Prostate gland (tissue), 2 donors: ENCODE measurements at regions not wholly inside any gene's neighbourhood (a gene's known extent, or its start where the extent isn't known, plus 50 kb on each side); places are given as distances from the start of the nearest gene placed in this dataset.
"Not testable (repeated sequence)": the region's sequence is repeated elsewhere in the genome, so short reads cannot be mapped to it uniquely, and the experiment has no call there.

Source experiments
- DNase-seq: peaks from one replicate; pipeline ENCODE4 v3.0.0-alpha.2; 2019; ENCODE audit warnings: low spot score
- H3K27ac ChIP-seq, 2 donors: fragments of 200-600 bp; sonication (generic); 2 replicates each; pipeline ENCODE4 v1.5.1; 2017 to 2019
- H3K27me3 ChIP-seq: fragments of 200-600 bp; sonication (generic); replicated peaks from 2 replicates; pipeline ENCODE4 v1.5.1; 2019; ENCODE audit not compliant: insufficient read depth
- H3K36me3 ChIP-seq, 2 donors: fragments of 200-600 bp; sonication (generic); 1 replicate in 1 of 2; 2 replicates in 1 of 2; pipeline versions ENCODE4 v1.5.1 to v1.8.1; 2017 to 2019
- H3K4me1 ChIP-seq: fragments of 200-600 bp; sonication (generic); replicated peaks from 2 replicates; pipeline ENCODE4 v1.5.1; 2019
- H3K4me3 ChIP-seq, 2 donors: fragments of 200-600 bp; sonication (generic); 2 replicates each; pipeline ENCODE4 v1.5.1; 2017 to 2019
- H3K9me3 ChIP-seq: fragments of 200-600 bp; sonication (generic); 2 replicates; pipeline ENCODE4 v1.5.1; 2017
- CTCF ChIP-seq, 4 experiments: fragments of 200-600 bp in 2 of 4; fragments of 450-650 bp in 2 of 4; sonication (generic) in 2 of 4; IDR thresholded peaks; 1 replicate in 3 of 4; 2 replicates in 1 of 4; pipeline ENCODE4 v1.5.1; 2016 to 2019; ENCODE audit warnings: antibody characterized with exemption in 4 of 4, mild to moderate bottlenecking in 2 of 4, moderate library complexity in 2 of 4
- POLR2A ChIP-seq: fragments of 450-650 bp; IDR thresholded peaks from one replicate; pipeline ENCODE4 v1.6.1; 2016; ENCODE audit warnings: antibody characterized with exemption, mild to moderate bottlenecking
- POLR2AphosphoS5 ChIP-seq: sonication (generic); formaldehyde crosslinking; IDR thresholded peaks from one replicate; pipeline ENCODE4 v1.6.1; 2017; ENCODE audit warnings: antibody characterized with exemption
- WGBS: methylation state at CpG from one replicate; pipeline ENCODE4 v1.1.5; 2018; 5-methylcytosine and 5-hydroxymethylcytosine counted together
- intact Hi-C: fragments of 100-400 bp; cut with DNase I; formaldehyde crosslinking; loops from one replicate; pipeline ENCODE4 v1.14.2; 2022

- no peak for TF ChIP-seq POLR2AphosphoS5
- TF ChIP-seq POLR2A: no peak
- no peak for TF ChIP-seq CTCF (IDR thresholded peaks at IDR 0.05)
- Histone ChIP-seq H3K4me1 (no peaks in the 10 kb centered on the region), H3K27ac (no peak overlapping the region), H3K36me3 (no peaks in the 10 kb centered on the region), H3K27me3 (no peaks in the 10 kb centered on the region), H3K9me3 (no peaks in the 10 kb centered on the region), H3K4me3 (no peak overlapping the region)
- DNase-seq: no peak
- intact Hi-C loops: no loop called here
- 95% methylated on average over 3 of the region's 3 CpGs for WGBS
Observed at GRCh38 chr14:22344673-22345072, 244.4 kb downstream of the DAD1 start.

DNA sequence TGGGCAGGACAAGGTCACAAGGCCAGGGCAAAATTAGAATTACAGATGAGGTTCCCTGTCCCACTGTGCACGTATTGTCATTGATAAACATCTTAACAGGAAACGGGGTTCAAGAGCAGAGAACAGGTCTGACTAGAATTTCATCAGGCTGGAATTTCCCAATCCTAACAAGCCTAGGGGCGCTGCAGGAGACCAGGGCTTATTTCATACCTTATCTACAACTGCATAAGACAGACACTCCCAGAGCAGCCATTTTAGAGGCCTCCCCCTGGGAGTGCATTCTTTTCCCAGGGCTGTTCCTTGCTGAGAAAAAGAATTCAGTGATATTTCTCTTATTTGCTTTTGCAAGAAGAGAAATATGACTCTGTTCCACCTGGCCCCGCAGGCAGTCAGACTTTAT is 244.8 kb downstream of the DAD1 start:
- H3K27me3 ChIP-seq, DNase-seq, H3K27ac ChIP-seq, H3K9me3 ChIP-seq, H3K4me3 ChIP-seq, H3K36me3 ChIP-seq, intact Hi-C loops, H3K4me1 ChIP-seq: not testable (repeated sequence)
- 78% methylated on average over 4 of the region's 4 CpGs for WGBS

- Histone ChIP-seq H3K4me3 (no peak overlapping the region), H3K4me1 (no peaks in the 10 kb centered on the region), H3K27me3 (no peaks in the 10 kb centered on the region), H3K9me3 (no peaks in the 10 kb centered on the region), H3K36me3 (no peaks in the 10 kb centered on the region), H3K27ac (no peak overlapping the region)
- DNase-seq: no peak
- TF ChIP-seq POLR2AphosphoS5 (no peak), CTCF (IDR thresholded peaks at IDR 0.05) (no peak), POLR2A (no peak)
- intact Hi-C loops: no loop called here
- WGBS: 85% methylated on average over 3 of the region's 3 CpGs
Observed at GRCh38 chr14:22341049-22341448, 248.0 kb downstream of the DAD1 start.

- no peak overlapping the region for H3K4me3 ChIP-seq
- no peak for DNase-seq
- TF ChIP-seq POLR2AphosphoS5 (no peak), POLR2A (no peak), CTCF (IDR thresholded peaks at IDR 0.05) (no peak)
- intact Hi-C loops: no loop called here
- peak overlapping the region; percentile 38 to 39 for H3K27ac ChIP-seq
- no peaks in the 10 kb centered on the region for H3K36me3 ChIP-seq
- no peaks in the 10 kb centered on the region for H3K9me3 ChIP-seq
- H3K27me3 ChIP-seq: no peaks in the 10 kb centered on the region
- WGBS: 40% methylated on average over 8 of the region's 8 CpGs
- H3K4me1 ChIP-seq: no peaks in the 10 kb centered on the region
Observed at GRCh38 chr14:22338917-22339715, 249.9 kb downstream of the DAD1 start.

- DNase-seq: no peak
- TF ChIP-seq POLR2AphosphoS5: no peak
- no peaks in the 10 kb centered on the region for H3K9me3 ChIP-seq
- intact Hi-C loops: no loop called here
- no peak overlapping the region for H3K4me3 ChIP-seq
- WGBS: 94% methylated on average over 5 of the region's 5 CpGs
- peak overlapping the region; percentile 38 to 39 for H3K27ac ChIP-seq
- no peaks in the 10 kb centered on the region for H3K4me1 ChIP-seq
- no peaks in the 10 kb centered on the region for H3K36me3 ChIP-seq
- H3K27me3 ChIP-seq: no peaks in the 10 kb centered on the region
Observed at GRCh38 chr14:22338381-22338780, 250.6 kb downstream of the DAD1 start.

DNA sequence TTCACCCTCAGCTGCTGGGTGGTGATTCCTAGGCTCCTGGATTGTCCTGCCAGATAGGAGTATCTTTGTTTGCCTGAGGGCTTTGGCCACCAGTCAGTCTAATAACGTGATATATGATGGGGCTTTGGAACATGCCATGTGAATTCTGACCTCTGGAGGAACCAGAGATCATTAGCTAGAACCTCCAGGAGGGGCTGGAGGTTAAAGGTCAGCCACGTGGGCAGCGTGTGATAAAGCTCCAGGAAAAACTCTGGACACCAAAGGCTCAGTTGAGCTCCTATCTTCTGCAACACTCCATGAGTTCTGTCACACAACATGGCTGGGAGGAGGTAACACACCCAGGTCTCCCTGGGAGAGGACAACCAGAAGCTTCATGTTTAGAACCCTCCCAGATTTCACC is 251.1 kb downstream of the DAD1 start:
- Histone ChIP-seq H3K4me1 (no peaks in the 10 kb centered on the region), H3K9me3 (no peaks in the 10 kb centered on the region), H3K4me3 (no peak overlapping the region), H3K36me3 (no peaks in the 10 kb centered on the region), H3K27ac (no peak overlapping the region), H3K27me3 (no peaks in the 10 kb centered on the region)
- WGBS: 83% methylated on average over 3 of the region's 3 CpGs
- TF ChIP-seq CTCF (IDR thresholded peaks at IDR 0.05): no peak
- TF ChIP-seq POLR2A: no peak
- TF ChIP-seq POLR2AphosphoS5: no peak
- DNase-seq: no peak
- intact Hi-C loops: no loop called here
